Activated CD4-positive, alpha-beta T cell treated with anti-CD3 and anti-CD28 coated beads, Interleukin-2, Interleukin-4, amounts not matched to agents 100 ng/mL and 50 ng/mL, durations not matched to agents 16 hours and 8 hours (primary cell): ENCODE measurements at regions not wholly inside any gene's neighbourhood (a gene's known extent, or its start where the extent isn't known, plus 50 kb on each side); places are given as distances from the start of the nearest gene placed in this dataset.
A peak's percentile ranks its signal among the peaks of the same experiment; 100 is the strongest.

Source experiments
- DNase-seq: peaks from one replicate; pipeline ENCODE4 v3.0.0-alpha.2; 2020; ENCODE audit warnings: low spot score

DNA sequence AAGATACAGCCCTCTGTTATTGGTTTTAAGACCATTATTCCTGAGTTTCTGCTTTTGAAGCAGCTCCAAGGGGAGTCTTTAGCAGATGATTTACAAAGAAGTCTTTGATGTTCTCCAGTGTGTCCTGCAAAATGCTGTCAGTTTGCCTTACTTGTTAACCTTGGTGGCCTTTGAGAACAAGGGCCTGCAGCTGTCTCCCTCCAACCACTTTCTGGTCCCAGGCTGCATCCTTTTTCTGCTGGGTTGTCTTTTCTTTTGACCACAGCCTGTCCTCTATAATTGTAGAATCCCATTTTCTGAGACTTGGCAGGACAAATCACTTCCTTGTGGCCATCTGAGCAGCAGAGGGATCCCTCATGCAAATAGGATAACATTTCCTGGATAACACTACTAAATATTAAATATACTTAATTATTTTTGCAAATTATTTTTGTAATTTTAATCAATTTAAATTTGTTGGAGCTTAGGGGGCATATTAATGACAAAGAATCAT is 281.4 kb downstream of the DMRT2 start:
- DNase-seq: no peak

DNA sequence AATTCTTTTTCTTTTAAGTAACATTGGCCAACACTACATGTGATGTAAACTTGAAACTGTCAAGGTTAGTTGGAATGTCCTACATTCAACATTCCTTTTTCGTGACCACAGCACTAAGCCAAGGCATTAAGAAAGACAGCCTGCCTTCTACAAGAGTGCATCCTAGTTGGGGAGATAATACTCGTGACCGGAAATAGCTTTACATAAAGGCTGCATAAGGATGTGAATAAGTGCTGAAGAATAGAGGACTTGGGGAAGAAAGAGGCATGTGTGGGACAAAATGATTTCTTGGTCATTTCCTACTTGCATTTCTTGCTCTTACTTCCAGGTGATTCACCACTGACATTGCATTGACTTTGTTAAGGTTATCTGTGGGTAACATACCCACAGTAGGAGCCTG is 282.0 kb downstream of the DMRT2 start:
- DNase-seq: no peak

GRCh38 chr9:1335174-1335573 is 285.0 kb downstream of the DMRT2 start:
- no peak for DNase-seq

DNA sequence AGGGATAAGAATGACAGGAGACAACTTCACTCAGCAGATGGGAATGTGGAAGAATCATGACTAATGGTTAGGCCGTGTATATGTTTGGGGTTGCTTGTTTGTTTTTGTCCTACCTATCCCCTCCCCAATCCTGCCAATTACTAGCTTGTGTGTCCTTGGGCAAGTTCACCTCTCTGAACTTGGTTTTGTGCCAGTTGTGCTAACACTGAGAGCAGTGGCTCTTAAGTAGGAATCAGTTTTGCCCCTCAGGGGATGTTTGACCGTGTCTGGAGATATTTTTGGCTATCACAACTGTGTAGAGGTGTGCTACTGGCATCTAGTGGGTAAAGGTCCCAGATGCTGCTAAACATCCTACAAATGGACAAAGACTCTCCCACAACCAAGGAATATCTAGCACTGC is 287.0 kb downstream of the DMRT2 start:
- no peak for DNase-seq

DNA sequence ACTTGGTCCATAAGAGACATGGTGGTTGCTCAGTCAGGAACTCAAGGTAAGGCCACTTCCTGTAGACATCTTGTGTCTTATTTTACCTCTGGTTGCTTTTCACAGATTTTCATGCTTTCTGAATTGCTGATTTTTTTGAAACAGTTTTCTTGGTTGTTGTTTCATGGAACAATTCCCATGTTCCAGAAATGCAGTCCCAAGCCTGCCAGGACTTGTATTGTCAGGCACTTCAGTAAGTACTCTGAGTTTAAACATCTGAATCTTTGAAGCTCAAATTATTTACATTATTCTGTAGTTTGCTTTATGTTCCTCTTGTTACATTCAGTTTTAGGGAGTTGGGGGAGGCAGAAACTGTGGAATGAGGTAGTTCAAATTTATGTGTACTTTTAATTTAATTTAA is 290.2 kb downstream of the DMRT2 start:
- no peak for DNase-seq

DNA sequence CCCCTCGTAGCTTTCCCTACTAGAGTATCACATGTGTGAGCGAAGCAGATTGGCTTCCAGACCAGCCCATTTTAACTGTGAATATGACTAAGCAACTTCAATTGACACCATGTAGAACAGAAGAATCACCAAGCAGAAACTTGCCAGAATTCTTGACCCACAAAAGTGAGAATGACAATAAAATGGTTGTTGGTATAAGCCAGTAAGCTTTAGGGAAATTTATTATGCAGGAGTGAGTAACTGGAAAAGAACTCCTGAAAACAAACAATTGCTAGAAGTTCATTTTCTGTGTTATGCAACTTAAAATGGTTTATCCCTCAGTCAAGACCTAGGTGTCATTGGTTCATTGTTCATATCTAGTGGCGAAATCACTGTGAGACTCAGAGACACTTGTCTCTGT is 303.1 kb downstream of the DMRT2 start:
- no peak for DNase-seq

- no peak for DNase-seq
Measured at GRCh38 chr9:1354086-1354485, 303.9 kb downstream of the DMRT2 start.

- DNase-seq: no peak
Measured at GRCh38 chr9:1354606-1355005, 304.4 kb downstream of the DMRT2 start.

GRCh38 chr9:1355656-1356055 is 305.5 kb downstream of the DMRT2 start:
- DNase-seq: no peak

DNA sequence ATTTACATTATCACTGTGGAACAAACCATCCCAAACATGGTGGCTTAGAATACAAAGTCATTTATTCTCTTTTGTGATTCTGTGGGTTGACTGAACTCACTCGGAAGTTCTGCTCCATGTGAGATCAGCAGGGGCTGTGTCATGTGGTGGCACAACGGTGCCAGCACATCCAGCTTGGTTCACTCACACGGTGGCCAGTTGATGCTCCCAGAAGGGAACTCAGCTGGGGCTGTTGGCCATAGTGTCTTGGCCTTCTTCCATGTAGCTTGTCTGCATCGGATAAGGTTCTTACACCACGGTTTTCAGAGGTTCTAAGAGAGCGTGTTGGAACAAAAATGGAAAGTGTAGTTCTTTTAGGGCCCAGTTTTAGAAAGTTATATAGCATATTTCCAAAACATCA is 312.7 kb downstream of the DMRT2 start:
- no peak for DNase-seq

DNA sequence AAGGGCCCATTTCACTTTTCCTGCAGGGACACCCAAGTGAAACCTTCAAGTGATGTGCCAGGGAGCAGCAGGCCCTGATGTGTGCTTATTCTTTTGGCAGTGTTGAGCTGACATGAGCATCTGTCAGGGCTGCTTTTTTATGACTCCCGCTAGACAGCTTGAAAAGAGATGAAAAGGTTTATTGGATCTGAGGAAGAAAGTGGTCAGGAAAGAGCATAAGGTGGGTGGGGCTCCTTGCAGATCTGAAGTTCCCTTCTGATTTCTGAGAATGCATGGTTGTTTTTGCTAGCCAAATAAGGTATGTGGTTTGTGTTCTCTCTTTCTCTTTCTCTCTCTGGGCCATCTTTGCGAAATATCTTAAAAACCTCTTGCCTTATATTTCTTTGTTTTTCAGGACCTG is 316.1 kb downstream of the DMRT2 start:
- DNase-seq: peak; percentile 1

GRCh38 chr9:1369297-1369696 is 319.1 kb downstream of the DMRT2 start:
- no peak for DNase-seq

DNA sequence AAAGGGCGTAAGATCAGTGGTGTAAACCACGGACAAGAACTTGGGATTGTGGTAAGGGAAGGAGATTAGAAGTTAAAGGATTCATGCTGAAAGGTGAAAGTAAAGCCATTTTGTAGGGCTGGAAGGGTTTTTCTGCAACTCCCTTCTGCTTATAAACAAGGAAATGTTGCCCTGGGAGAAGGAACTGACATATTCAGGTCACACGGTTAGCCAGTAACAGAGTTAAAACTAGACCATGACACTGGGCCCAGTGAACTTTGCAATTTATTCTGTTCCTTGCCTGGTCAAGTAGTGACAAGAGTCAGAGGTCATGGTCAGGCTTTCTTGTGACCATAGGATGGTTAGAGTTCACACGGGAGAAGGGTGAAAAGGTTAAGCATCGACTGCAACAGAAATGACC is 323.3 kb downstream of the DMRT2 start:
- DNase-seq: no peak

DNA sequence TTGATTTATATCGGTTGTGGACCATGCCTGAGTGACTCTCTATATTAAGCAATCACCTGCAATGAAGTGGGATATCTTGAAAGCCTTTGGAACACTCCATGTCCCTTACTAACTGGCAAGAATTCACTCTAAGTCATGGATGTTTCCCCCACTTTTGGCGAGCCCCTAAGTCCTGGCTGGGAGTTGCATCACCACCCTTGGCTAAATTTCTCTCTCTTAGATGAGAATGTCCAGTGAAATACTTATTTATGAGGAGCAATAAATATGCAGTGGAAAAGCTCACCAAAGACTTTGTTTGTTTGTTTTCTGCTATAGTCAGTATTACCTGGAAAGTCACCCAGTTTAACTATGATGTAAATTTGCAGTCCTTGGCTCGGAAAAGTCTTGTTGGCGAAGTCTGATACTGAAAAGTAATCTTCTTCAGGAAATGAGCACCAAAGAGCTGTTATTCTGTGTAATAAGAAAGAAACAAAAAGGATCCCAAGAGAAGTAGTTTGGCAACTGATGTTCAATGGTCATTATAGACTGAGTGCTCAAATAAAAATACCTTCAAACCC is 333.8 kb downstream of the DMRT2 start:
- DNase-seq: no peak

- no peak for DNase-seq
Measured at GRCh38 chr9:1384816-1385215, 334.7 kb downstream of the DMRT2 start.

- no peak for DNase-seq
Measured at GRCh38 chr9:1386420-1386819, 336.3 kb downstream of the DMRT2 start.

DNA sequence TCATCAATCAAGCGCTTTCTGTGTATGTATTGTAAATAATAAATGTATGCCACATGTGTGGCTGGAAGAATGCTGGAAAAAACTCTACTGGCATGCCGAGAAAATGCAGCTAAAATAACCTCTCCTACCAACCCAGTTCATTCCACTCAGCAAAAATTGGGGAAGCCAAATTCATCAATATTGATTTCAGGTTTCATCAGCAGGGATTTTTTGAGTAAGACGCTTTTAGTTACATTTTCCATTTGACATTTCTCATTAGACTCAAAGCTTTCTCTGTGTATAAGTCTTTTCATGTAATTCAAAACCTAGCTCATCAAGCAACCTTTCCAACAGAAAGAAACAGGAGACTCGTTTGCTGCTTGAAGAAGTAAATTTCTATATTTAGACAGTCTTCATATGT is 338.1 kb downstream of the DMRT2 start:
- no peak for DNase-seq

DNA sequence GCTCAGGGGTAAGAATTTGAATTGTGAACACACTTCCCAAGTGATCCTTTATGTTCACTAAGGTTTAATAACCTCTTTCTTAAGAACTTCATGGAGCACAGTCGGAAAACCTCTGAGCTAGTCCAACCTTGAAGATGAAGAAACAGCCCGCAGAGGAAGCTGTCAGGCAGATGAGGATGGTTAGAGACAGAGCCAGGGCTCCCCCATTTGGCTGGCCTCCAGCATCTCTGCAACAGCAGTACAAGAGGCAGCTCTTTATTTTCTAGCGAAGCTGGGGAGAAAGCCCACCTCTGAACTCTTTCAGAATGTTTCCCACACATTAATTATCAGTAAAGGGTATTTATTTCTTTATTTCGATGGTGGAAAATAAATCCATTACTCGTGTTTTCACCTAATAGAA is 350.8 kb downstream of the DMRT2 start:
- no peak for DNase-seq

GRCh38 chr9:1404940-1405339 is 354.8 kb downstream of the DMRT2 start:
- no peak for DNase-seq

DNA sequence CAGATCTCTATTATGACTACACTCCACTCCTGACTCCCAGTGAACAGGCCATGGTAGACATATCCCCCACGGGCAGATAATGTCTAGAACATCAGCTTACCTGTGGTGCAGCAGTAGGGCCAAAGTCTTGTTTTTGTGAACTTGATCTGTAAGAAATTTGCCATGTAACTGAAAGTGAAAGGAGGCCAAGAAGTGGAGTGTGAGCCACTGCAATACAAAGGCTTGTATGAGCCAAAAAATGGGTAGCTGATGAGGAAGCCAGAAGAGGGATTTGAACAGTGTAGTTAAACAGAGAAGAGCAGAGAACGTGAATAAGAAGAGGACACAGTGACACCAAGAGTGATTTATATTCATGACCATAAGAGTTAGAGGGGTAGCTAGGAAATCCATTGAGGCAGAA is 361.7 kb downstream of the DMRT2 start:
- DNase-seq: no peak

- no peak for DNase-seq
Measured at GRCh38 chr9:1414711-1415131, 364.6 kb downstream of the DMRT2 start.

- no peak for DNase-seq
Measured at GRCh38 chr9:1415146-1415545, 365.0 kb downstream of the DMRT2 start.

DNA sequence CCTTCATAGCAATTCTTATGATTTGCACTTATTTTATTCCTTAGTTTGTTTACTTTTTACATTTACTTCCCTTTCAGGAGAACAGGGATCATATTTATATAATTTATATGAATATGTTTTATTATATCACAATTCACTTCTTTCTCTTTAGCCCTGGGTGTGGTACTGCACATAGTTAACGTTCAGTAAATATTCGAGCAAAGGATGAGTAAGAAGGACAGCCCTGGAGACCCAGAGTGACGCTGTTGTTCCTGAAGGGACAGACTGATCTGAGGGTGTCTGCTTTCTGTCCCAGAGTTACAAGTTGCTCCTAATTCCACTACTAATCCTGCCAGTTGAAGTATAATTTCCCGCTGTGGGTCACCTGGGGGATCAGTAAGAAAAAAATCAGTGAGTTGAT is 366.1 kb downstream of the DMRT2 start:
- no peak for DNase-seq

DNA sequence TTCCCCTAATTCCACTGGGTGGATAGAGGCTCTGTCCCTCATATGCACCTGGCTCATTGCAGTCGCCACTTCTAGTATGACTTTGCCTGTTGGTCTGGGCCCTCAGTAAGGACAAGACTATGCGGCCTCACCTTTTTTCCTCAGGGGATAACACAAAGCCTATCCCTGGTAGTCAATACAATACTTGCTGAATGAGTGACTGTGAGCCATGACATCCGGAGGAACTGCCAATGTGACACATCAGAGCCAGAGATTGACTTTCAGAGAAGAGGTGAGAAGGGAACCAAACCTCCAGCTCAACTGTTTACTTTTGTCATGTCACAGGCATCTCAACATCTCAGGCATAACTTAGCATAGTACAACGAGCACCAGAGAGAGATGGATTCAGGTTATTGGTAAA is 371.3 kb downstream of the DMRT2 start:
- DNase-seq: peak; percentile 4

GRCh38 chr9:1427875-1428274 is 377.7 kb downstream of the DMRT2 start:
- DNase-seq: no peak
